CD4-positive, alpha-beta T cell treated with Interleukin-4 for 4 hours (primary cell): ENCODE measurements at regions not wholly inside any gene's neighbourhood (a gene's known extent, or its start where the extent isn't known, plus 50 kb on each side); places are given as distances from the start of the nearest gene placed in this dataset.

ENCODE experiments used
- DNase-seq: peaks from one replicate; pipeline ENCODE4 v3.0.0-alpha.2; 2020

DNA sequence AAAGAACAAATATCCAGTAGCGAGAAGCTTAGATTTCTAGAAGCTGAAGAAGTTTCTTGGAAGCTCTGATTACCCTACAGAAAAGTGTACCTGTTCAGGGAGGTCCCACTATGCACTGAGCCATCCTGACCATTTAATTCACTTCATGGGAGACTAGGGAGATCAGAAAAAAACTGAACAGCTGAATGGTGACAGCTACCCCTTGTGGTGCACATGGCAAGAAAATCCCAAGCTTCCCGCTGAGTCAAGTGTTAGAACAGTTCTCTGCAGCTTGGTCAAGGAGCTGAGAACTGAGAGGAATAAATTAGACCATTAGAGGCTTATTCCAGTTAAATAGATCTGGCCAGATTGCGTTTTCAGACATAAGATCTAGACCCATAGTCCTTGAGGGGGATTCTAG, 197.2 kb upstream of the VEPH1 start:
- DNase-seq: no peak

DNA sequence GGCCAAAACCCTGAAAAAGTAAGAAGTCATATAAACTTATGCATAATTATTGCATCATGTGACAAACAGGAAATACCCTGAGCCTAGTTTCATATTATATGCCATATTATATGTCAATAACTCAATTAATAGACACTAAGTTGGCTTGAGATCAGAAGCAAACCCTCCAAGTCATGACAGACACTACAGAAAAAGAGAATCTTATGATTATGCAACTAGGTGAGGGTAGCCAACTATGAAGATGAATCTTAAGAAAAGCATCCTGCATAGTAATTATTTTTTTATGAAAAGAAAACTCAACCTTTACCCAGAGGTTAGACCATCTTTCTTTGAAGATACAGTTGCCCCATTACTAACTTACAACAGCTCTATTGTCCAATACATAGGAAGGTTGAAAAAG, 192.4 kb upstream of the VEPH1 start:
- no peak for DNase-seq

DNA sequence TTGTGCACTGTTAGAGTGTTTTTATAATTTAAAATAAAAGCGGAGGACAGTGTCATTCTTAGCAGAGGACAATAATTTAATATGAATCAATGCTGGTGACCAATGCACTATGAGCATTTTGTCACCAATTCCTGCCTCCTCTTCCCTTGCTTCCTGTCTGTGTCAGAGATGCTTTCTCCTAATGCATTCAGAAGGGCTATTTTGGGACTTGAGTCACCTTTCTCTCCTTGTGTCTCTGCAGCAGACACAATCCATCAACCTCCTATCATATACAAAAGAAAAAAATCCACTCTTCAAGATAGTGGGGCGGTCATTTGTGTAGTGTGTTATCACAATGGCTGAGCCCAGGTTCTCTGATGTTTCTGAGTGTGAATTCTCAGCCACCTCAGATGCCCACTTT, 191.9 kb upstream of the VEPH1 start:
- no peak for DNase-seq

DNA sequence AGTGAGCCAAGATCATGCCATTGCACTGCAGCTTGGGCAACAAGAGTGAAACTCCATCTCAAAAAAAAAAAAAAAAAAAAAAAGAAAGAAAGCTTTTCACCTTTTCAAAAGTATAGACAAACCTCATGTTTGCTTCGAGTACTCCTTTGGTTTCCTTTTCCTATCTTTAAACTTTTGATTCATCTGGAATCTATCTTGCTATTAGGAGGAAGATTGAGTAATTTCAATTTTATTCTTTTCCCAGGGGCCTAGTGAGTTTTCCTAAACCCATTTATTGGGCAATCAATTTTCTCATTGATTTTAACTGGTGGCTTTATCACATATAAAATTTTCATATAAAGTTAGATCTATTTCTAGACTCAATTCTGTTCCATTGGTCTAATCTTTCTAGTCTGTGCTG, 190.5 kb upstream of the VEPH1 start:
- no peak for DNase-seq

DNA sequence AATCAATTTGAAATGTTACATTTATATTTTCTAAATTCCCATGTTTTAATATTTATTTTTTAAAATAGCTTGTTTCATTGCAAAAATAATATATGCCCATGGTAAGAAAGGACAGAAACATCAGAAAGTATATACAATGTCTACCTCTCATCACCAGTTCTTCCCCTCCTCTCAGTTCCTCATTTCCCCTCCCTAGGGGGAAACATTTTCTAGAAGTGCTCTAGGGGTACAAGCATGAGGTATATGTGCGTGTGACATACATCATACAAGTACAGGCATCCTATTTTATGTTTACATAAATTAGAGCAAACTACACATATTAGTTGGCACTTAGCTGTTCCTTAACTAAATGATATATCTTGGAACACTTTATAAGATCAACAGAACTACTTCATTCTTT, 189.3 kb upstream of the VEPH1 start:
- no peak for DNase-seq

DNA sequence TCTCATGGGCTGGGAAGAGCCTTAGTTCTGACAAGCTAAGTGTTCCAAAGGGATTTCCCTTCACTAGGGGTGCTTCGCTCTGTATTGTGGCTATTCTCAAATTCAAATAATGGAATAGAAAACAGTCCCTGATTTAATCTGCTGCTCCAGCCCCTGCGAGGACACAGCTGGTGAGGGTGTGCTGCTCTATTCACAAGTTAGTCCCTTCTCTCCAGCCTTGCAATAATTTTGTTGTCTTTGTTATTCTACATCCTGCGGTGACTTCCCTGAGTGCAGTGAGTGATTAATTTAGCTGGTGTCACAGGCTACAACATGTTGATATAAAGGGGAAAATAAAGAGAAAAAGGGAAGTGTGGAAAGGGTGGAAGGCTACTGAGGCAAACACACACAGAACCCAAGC, 180.5 kb upstream of the VEPH1 start:
- DNase-seq: no peak

DNA sequence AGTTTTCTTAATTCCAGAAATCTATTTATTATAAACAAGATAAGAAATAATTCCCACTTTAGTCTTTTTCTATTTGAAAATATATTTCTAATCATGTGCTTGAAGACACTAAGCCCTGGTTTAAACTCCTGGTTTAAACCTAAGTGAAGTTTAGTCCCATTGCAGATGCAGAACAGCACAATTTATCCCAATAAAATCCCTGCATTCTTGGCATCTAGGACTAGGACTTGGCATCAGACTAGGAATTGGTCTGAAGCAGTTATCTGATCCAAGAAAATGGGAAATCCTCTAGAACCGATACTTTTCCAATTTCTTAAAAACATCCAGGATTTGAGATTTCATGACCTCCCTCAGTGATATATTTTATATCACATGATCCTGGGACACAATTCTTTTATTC, 168.8 kb upstream of the VEPH1 start:
- DNase-seq: no peak

DNA sequence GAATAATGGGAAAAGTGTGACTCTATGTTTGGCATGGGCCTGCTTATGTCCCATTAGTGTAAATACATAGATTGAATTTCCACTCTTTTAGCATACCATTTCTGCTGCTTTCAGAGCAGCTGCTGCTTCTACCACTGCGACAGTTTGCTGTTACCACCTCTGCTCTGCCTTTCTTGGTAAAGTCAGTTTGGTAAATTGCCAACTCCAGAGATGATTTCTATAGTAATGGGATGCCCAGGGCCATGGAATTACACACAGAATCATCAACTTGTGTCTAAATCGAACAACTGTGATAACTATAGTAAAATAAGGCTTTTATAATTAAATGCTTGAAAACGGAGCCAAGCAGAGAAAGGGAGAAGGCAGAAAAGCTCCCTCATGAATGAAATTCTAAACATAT, 168.4 kb upstream of the VEPH1 start:
- no peak for DNase-seq

DNA sequence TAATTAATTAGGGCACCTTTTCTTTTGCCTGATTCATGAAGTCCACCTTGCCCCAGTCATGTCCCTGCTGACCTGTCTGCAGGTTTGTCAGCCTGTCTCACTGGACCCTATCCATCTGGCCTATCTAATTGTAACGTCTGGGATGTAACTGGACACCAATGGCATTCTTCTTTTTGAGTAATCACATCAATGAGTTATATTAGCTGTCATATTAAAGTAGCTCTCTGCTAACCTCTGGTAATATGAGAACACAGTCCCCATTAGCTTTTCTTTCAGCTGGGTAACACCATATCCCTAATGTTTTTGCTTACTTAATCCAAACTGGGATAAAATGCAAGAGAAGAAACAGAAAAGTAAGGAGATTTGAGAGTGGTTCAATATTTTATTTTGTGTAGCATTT, 166.2 kb upstream of the VEPH1 start:
- DNase-seq: no peak

DNA sequence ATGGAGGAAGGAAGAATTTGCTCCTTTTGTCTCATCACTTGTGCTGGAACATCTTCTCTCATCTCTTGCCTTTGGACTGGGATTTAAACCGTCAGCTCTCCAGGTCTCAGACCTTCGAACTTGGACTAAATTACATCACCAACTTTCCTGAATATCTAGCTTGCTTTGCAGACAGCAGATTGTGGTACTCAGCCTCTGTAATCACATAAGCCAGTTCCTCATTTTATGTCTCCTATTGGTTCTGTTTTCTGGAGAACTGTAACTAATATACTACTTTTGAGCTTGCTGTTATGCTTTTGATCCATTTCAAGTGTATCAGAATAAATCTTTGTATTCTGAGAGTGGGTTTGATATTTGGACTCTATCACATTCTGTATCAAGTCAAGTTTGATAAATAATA, 164.3 kb upstream of the VEPH1 start:
- DNase-seq: no peak

DNA sequence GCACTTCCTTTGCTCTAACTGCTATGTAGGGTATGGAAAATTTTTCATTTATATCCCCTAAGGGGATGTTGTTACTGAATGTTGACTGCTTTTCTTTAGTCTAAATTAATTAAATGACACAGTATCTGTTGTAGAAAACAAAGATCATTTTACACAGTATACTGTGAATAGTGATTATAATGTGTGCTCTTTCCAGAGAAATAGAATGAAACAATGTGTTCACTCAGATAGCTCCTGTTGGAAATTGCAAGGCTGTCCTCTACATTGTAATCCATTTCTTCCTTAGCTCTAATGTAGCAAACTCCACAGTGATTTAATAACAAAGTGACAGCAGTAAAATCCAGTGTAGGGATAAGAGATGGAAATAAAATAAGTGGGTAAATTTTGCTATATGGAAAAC, 159.0 kb upstream of the VEPH1 start:
- no peak for DNase-seq

DNA sequence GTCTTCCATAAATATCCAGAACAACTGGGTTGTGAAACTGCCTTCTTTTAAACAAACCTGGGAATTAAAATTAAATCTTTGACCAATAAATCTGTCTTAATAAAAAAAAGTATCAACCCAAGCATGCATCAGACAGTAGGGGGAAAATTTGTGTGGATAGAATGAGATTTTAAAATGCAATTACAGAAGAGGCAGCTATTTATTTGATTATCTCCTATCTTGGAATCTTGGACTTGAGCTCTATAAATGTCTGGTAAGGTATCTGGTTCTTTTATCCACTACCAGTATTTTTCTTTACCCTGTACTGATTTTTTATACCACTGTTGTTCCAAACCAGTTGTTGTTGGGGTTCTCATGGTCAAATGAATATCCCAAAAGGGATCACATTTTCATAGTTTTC, 157.6 kb upstream of the VEPH1 start:
- DNase-seq: no peak

DNA sequence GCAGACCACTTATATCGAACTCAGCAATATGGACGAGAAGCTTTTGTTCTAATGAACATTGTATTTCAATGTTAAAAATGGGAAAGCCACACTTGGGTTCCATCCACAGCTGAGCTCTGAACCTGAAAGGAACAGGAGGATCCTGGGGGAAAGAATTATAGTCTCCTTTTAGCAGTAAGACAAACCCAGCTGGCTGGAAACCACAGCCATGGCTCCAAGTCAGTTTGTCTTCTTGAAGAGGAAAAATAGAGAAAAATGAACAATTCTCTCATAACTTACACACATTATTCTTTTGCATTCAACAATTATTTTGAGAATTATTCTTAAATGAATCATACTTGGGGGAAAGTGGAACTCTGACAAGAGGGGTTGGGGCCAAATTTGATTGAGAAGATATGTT, 149.2 kb upstream of the VEPH1 start:
- no peak for DNase-seq

DNA sequence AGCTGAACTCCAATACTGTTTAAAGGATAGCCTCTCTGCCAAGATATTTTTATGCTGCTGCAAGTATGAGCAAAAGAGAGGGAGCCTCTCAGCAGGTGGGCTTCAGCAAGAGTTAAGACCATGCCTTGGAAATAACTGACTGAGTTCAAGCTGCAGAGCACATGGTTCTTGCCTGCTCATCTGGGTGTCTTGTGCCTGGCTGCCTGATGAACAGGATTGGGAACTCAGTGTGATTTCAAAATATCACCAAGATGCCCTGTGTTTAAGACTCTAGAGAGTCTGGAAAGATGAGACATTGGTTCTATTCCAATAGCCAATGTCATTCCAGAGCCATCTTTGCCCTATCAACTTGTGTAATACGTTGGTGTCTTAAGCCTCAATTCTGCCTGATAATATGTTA, 147.5 kb upstream of the VEPH1 start:
- no peak for DNase-seq

DNA sequence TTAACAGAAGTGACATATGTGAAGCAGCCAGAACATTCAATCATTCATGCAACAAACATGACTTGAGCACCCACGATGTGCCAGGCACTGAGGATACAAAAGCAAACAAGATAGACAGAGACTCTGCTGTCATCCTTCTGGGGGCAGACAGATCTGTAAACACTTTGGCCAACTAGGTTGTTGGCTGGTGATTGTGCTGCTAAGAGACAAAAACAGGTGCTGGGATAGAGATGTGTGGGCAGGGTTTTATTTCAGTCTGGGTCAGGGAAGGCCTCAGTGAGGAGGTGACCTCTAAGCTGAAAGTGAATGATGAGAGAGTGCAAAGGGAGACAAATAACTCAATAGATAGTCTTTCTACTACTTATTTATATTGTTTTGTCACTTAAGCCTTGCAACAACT, 147.0 kb upstream of the VEPH1 start:
- no peak for DNase-seq

DNA sequence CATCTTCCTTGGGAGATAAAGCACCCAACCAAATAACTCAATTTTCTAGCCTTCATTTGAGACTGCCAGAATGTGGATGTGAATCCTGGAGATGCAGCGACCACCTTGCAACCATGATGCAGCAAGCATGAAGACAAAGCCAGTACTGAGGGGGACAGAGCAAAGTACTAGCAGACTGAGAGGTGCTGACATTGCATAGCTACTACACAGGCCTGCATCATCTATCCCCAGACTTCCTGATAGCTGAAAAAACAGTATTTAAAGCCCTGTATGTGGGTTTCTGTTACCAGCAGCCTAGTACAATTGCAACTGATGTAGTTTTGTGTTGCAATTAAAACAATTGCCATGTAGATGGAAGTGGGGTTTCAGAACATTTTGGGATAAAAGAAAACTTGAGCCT, 146.3 kb upstream of the VEPH1 start:
- DNase-seq: no peak

DNA sequence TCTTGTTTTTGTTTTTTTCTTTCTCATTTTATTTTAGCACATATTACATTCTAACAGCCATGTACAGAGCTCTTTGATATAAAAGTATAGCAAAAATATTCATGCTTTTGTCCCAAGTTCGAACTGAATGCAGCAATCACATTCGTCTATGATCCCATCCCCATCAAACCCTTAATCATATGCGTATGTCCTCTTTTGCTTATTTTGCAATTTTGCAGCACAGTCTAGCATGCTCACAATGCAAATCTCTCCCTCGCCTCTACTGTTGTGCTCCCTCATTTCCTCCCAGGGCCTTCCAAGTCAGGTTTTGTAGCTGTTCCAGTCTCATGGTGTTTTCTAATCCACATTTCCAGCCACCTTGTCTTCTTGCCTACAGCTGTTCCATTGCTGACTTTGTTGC, 144.6 kb upstream of the VEPH1 start:
- DNase-seq: no peak

DNA sequence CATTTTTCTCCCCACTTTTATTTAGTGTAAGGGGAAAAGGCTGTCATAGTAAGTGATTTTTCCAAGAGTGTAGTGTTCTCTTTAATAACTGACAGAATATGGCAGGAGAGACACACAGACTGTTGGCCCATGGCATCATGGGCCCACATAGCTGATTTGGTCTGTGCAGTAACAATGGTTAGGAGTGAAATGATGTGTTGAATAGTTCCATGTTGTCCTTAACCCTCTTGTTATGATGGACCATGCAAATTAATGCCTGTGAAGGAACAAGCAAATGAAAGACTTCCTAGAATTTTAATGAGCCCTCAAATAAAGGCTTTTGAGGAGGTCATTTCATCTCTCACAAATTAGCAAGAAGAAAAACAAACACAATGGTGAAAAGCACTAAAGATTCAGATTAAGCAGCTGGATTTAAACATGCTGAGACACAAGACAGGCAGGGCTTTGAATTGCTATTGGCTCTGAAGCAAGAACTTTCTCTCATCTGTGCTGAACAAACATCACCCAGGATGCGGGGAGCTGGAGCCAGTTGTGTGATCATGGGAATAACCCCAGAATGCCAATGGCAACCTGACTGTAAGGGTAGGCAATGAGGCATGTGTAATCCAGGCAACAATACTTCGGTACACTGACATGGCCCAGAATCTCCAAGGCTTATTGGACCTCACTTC, 136.7 kb upstream of the VEPH1 start:
- DNase-seq: no peak

DNA sequence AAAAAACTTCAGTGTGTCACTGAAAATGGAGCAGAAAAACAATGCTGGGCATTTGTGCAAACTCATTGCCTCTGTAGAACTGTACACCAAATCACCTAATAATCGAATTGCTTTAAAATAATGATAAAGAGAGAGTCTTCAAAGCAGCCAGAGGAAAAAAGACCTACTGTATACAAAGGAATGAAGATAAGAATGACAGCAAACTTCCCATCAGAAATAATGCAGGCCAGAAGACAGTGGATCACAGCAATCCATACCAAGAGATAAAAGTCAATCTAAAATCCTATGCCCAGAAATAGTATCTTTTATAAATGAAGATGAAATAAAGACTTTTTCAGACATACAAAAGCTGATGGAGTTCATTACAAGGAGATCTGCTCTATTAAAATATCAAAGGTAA, 134.7 kb upstream of the VEPH1 start:
- DNase-seq: no peak

DNA sequence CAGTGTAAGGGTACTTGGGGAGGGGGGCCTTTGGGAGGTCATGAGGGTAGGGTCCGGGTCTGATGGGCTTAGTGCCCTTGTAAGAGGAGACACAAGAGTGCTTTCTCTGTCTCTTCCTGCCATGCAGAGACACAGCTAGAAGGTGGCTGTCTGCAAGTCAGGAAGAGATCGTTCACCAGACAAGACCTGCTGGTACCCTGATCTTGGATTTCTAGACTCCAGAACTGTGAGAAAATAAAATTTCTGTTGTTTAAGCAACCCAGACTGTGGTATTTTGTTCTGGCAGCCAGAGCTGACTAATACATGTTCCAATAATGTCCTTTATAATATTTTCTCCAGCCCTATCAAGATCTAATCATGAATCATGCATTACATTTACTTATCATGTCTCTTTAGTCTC, 130.0 kb upstream of the VEPH1 start:
- no peak for DNase-seq

DNA sequence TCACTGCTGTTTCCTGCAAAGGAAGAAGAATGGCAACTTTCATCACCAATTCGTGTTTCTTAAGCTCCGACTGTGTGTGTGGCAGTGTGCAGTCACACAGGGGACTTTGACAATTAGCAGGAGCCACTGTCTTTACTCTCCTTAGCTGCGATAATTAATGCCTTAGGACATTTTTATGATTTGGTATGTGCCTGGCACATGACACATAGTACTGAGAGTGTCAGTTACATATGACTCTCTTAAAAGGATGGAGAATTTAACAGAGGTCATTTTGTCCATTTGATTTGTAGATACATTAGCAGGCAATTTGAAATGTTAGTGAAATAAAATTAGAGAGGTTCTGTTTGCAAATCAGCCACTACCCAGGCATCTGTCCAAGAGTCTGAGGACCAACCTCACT, 128.9 kb upstream of the VEPH1 start:
- DNase-seq: no peak

DNA sequence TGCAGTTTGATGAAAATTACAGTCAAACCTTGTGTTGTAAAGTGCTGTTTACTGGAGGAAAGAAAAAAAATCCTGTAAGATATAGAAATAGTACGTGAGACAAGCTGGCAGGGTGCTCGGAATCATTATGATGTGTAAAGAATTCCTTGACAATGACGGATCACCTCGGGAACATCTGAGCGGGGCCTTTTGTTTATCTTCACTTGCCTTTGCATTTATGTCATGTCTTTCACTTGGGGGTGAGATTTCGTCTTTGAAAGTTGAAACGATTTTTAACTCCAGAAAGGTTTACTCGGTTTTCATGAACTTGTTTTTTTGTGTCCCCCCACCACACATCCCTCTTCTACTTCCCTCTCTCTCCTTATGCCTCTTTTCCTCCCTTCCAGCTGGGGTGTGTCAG, 128.3 kb upstream of the VEPH1 start:
- DNase-seq: no peak

DNA sequence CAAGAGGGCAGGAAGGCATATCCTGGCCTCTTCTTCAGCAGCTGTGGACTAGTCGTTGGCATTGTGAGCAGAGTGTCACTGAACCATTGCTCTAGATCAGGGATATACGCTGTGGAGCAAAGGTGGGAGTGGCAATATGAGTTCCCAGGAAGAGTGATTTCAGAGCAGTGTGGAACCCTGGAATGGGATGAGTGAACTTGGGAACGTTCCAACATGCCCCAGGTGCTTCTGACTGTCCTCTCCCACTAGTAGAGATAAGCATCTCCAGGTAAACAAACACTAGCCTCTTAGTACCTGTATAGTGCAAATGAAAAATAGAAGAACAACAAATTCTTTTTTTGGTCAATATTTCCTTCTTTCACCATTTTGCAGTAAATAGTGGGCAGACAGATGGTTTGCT, 123.6 kb upstream of the VEPH1 start:
- no peak for DNase-seq

DNA sequence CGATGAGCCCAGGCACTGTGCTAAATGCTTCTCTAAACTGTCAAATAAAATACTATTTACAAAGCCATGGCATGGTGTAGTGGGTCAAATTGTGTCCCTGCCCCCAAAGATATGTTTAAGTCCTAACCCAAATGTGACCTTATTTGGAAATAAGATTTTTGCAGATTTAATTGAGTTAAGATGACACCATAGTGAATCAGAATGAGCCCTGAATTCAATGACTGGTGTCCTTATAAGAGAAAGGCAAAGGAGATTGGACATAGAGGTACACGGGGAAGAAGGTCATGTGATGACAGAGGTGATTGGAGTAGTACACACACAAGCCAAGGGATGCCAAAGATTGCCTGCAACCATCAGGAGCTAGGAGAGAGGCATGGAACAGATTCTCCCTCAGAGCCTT, 121.6 kb upstream of the VEPH1 start:
- DNase-seq: no peak

DNA sequence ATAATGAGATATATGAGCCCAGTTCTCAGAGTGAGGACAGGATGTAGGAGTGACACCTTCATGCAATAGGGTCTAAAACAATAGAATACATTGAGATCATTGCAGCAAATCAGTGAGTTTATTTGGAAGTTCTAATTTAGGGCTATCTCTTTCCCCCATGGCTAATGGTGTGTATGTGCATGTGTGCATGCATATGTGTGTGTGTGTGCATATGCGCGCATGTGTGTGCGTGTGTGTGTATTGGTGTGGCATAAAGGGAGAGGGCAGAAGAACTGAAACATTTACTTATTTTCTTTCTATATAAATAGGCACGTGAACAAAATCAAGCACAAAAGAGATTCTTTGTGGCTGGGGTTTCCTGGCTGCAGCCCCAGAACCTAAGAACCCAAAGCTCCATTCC, 115.7 kb upstream of the VEPH1 start:
- DNase-seq: no peak
